H9 (cell line): ENCODE measurements at regions not wholly inside any gene's neighbourhood (a gene's known extent, or its start where the extent isn't known, plus 50 kb on each side); places are given as distances from the start of the nearest gene placed in this dataset.

Source experiments
- DNase-seq: peaks from one replicate; pipeline ENCODE4 v3.0.0-alpha.2; 2017
- H2AFZ ChIP-seq: one replicate; pipeline ENCODE4 v1.6.1; 2013; ENCODE audit warnings: mild to moderate bottlenecking, low read length, control low read depth, moderate library complexity
- H2AK5ac ChIP-seq: 2 replicates; pipeline ENCODE4 v1.6.1; 2013; ENCODE audit warnings: low read length, control low read depth, mixed read lengths; ENCODE audit not compliant: insufficient read length
- H2BK120ac ChIP-seq: one replicate; pipeline ENCODE4 v1.6.1; 2013; ENCODE audit warnings: low read depth, mild to moderate bottlenecking, low read length, control low read depth, inconsistent platforms; ENCODE audit not compliant: poor library complexity, severe bottlenecking
- H2BK12ac ChIP-seq: 2 replicates; pipeline ENCODE4 v1.6.1; 2013; ENCODE audit warnings: low read length, control low read depth, mixed read lengths, low read depth; ENCODE audit not compliant: insufficient read length
- H2BK15ac ChIP-seq: 2 replicates; pipeline ENCODE4 v1.6.1; 2013; ENCODE audit warnings: low read depth, low read length, control low read depth
- H2BK20ac ChIP-seq: one replicate; pipeline ENCODE4 v1.6.1; 2013; ENCODE audit warnings: low read depth, mild to moderate bottlenecking, low read length, control low read depth, inconsistent platforms; ENCODE audit not compliant: poor library complexity, severe bottlenecking
- H2BK5ac ChIP-seq: 2 replicates; pipeline ENCODE4 v1.6.1; 2013; ENCODE audit warnings: low read length, control low read depth, mixed read lengths; ENCODE audit not compliant: insufficient read length
- H3K14ac ChIP-seq: 2 replicates; pipeline ENCODE4 v1.6.1; 2013; ENCODE audit warnings: low read length, control low read depth; ENCODE audit not compliant: insufficient read depth
- H3K18ac ChIP-seq: 2 replicates; pipeline ENCODE4 v1.6.1; 2013; ENCODE audit warnings: low read depth, mild to moderate bottlenecking, mixed read lengths, low read length, control low read depth; ENCODE audit not compliant: insufficient read length
- H3K23ac ChIP-seq: 2 replicates; pipeline ENCODE4 v1.6.1; 2013; ENCODE audit warnings: low read length, control low read depth, mixed read lengths, low read depth; ENCODE audit not compliant: insufficient read length
- H3K23me2 ChIP-seq: 2 replicates; pipeline ENCODE4 v1.6.1; 2013; ENCODE audit warnings: low read depth, mild to moderate bottlenecking, mixed read lengths, low read length, control low read depth; ENCODE audit not compliant: insufficient read length, poor library complexity, severe bottlenecking
- H3K27ac ChIP-seq: 2 replicates; pipeline ENCODE4 v1.5.1; 2013; ENCODE audit warnings: low read length, control low read depth, mixed read lengths, low read depth; ENCODE audit not compliant: insufficient read length
- H3K27me3 ChIP-seq: 2 replicates; pipeline ENCODE4 v1.6.1; 2013; ENCODE audit warnings: low read length, control low read depth, inconsistent platforms; ENCODE audit not compliant: insufficient read depth
- H3K4ac ChIP-seq: 2 replicates; pipeline ENCODE4 v1.6.1; 2013; ENCODE audit warnings: low read depth, mild to moderate bottlenecking, control low read depth, inconsistent platforms, low read length, moderate library complexity
- H3K4me1 ChIP-seq: 2 replicates; pipeline ENCODE4 v1.6.1; 2013; ENCODE audit warnings: low read length, control low read depth, inconsistent platforms; ENCODE audit not compliant: insufficient read depth
- H3K4me2 ChIP-seq: 2 replicates; pipeline ENCODE4 v1.6.1; 2013; ENCODE audit warnings: low read length, control low read depth, mixed read lengths; ENCODE audit not compliant: insufficient read length, insufficient read depth
- H3K56ac ChIP-seq: 2 replicates; pipeline ENCODE4 v1.6.1; 2013; ENCODE audit warnings: low read depth, mild to moderate bottlenecking, mixed read lengths, low read length, control low read depth; ENCODE audit not compliant: insufficient read length
- H3K79me1 ChIP-seq: 2 replicates; pipeline ENCODE4 v1.6.1; 2013; ENCODE audit warnings: low read depth, mild to moderate bottlenecking, moderate library complexity, low read length, control low read depth, inconsistent platforms; ENCODE audit not compliant: insufficient read depth, poor library complexity, severe bottlenecking
- H3K79me2 ChIP-seq: 2 replicates; pipeline ENCODE4 v1.6.1; 2013; ENCODE audit warnings: low read length, control low read depth, inconsistent platforms; ENCODE audit not compliant: insufficient read depth
- H3K9ac ChIP-seq: 2 replicates; pipeline ENCODE4 v1.6.1; 2013; ENCODE audit warnings: low read length, control low read depth, mixed read lengths; ENCODE audit not compliant: insufficient read length; ENCODE audit errors: extremely low read depth
- H3K9me3 ChIP-seq: one replicate; pipeline ENCODE4 v1.6.1; 2013; ENCODE audit warnings: low read depth, low read length, inconsistent platforms; ENCODE audit not compliant: control insufficient read depth
- H3T11ph ChIP-seq: one replicate; pipeline ENCODE4 v1.6.1; 2013; ENCODE audit warnings: mild to moderate bottlenecking, low read length, control low read depth, inconsistent platforms
- H4K20me1 ChIP-seq: one replicate; pipeline ENCODE4 v1.6.1; 2013; ENCODE audit not compliant: control insufficient read depth, insufficient read length, insufficient read depth
- H4K5ac ChIP-seq: 2 replicates; pipeline ENCODE4 v1.6.1; 2013; ENCODE audit warnings: low read depth, mild to moderate bottlenecking, mixed read lengths, low read length, control low read depth; ENCODE audit not compliant: insufficient read length
- H4K8ac ChIP-seq: replicated peaks from 2 replicates; pipeline ENCODE4 v1.6.1; 2013; ENCODE audit warnings: low read length, control low read depth, mixed read lengths, low read depth; ENCODE audit not compliant: insufficient read length
- H4K91ac ChIP-seq: 2 replicates; pipeline ENCODE4 v1.6.1; 2013; ENCODE audit warnings: low read depth, mild to moderate bottlenecking, moderate library complexity, mixed read lengths, low read length, control low read depth; ENCODE audit not compliant: insufficient read length
- H3K27ac Mint-ChIP-seq, 3 experiments: 2 replicates in 2 of 3; 3 replicates in 1 of 3; pipeline ENCODE4 v1.8.0; 2020 to 2021; ENCODE audit warnings: mixed read lengths in 3 of 3, mild to moderate bottlenecking in 1 of 3, moderate library complexity in 1 of 3
- H3K27me3 Mint-ChIP-seq: 2 replicates; pipeline ENCODE4 v1.8.0; 2021; ENCODE audit warnings: low read depth, mild to moderate bottlenecking, moderate library complexity, mixed read lengths
- H3K36me3 Mint-ChIP-seq, 3 experiments: 2 replicates in 2 of 3; 3 replicates in 1 of 3; pipeline ENCODE4 v1.8.0; 2020 to 2021; ENCODE audit warnings: low read depth in 3 of 3, mixed read lengths in 3 of 3; ENCODE audit not compliant: insufficient read depth in 1 of 3
- H3K4me1 Mint-ChIP-seq, 2 experiments: 2 replicates each; pipeline ENCODE4 v1.8.0; 2020; ENCODE audit warnings: mixed read lengths in 2 of 2
- H3K4me3 Mint-ChIP-seq, 2 experiments: 2 replicates in 1 of 2; 3 replicates in 1 of 2; pipeline ENCODE4 v1.8.0; 2020 to 2021; ENCODE audit warnings: mild to moderate bottlenecking in 2 of 2, mixed read lengths in 2 of 2, moderate library complexity in 1 of 2
- H3K9me3 Mint-ChIP-seq, 2 experiments: 2 replicates in 1 of 2; 3 replicates in 1 of 2; pipeline ENCODE4 v1.8.0; 2020; ENCODE audit warnings: mild to moderate bottlenecking in 2 of 2, mixed read lengths in 2 of 2, moderate library complexity in 1 of 2
- CTCF ChIP-seq: fragments of 200-600 bp; sonication (generic); conservative IDR thresholded peaks from 3 replicates; pipeline ENCODE4 v1.8.0; 2021; ENCODE audit warnings: antibody characterized with exemption, mild to moderate bottlenecking

DNA sequence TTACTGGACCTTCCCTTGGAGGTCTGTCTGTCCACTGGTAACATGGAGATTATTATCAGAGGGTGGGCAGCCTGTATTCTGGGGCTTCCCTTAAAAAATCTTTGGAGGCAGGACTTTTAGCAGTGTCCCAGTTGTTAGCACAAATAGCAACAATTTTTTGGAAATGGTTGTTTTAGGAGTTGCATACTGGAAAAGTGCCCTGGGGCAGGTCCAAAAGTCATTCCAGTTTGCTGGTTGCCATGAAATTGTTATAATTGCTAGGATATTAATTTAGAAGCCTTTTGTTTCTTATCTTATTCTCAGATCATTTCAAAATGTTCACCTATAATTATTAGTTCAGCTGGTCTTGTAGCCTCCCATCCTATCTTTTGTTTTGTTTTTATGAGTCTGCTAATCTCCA, 71.0 kb downstream of the PTGS2 start:
- H2AK5ac ChIP-seq: no peak overlapping the region
- H3K27ac ChIP-seq: no peak overlapping the region
- no peak for DNase-seq
- H4K91ac ChIP-seq: no peak overlapping the region
- H2AFZ ChIP-seq: no peak overlapping the region
- H2BK120ac ChIP-seq: no peak overlapping the region
- Mint-ChIP-seq H3K4me1 (peaks cover 9% of the 10 kb centered on the region in 2 experiments), H3K36me3 (no peaks in the 10 kb centered on the region), H3K27ac (no peak overlapping the region), H3K4me3 (no peak overlapping the region), H3K9me3 (peaks cover 0 to 1% of the 10 kb centered on the region in 2 experiments; a peak in 1 of 5 replicates), H3K27me3 (no peaks in the 10 kb centered on the region)
- H3T11ph ChIP-seq: no peak overlapping the region
- no peak overlapping the region for H3K56ac ChIP-seq
- H3K23me2 ChIP-seq: no peaks in the 10 kb centered on the region
- no peak overlapping the region for H2BK5ac ChIP-seq
- H4K5ac ChIP-seq: no peak overlapping the region
- no peaks in the 10 kb centered on the region for H3K9me3 ChIP-seq
- H2BK15ac ChIP-seq: no peak overlapping the region
- H3K4me2 ChIP-seq: no peak overlapping the region
- no peaks in the 10 kb centered on the region for H3K4me1 ChIP-seq
- no peak overlapping the region for H3K23ac ChIP-seq
- no peak overlapping the region for H3K18ac ChIP-seq
- no peaks in the 10 kb centered on the region for H4K20me1 ChIP-seq
- no peak overlapping the region for H4K8ac ChIP-seq
- no peak overlapping the region for H3K14ac ChIP-seq
- no peak overlapping the region for H2BK20ac ChIP-seq
- no peaks in the 10 kb centered on the region for H3K27me3 ChIP-seq
- no peaks in the 10 kb centered on the region for H3K79me1 ChIP-seq
- H3K9ac ChIP-seq: no peak overlapping the region
- no peak overlapping the region for H3K4ac ChIP-seq
- no peak for TF ChIP-seq CTCF
- no peaks in the 10 kb centered on the region for H3K79me2 ChIP-seq
- no peak overlapping the region for H2BK12ac ChIP-seq
